NCI-H1092 treated with DMSO at 0.1 percent for 48 hours (cell line): ENCODE measurements at regions not wholly inside any gene's neighbourhood (a gene's known extent, or its start where the extent isn't known, plus 50 kb on each side); places are given as distances from the start of the nearest gene placed in this dataset.

ENCODE experiments used
- DNase-seq: peaks from one replicate; lab custom pipeline; 2025; lab: John Stamatoyannopoulos, UW

GRCh38 chr2:37544591-37545031 is 126.8 kb downstream of the CDC42EP3 start:
- DNase-seq: no peak

DNA sequence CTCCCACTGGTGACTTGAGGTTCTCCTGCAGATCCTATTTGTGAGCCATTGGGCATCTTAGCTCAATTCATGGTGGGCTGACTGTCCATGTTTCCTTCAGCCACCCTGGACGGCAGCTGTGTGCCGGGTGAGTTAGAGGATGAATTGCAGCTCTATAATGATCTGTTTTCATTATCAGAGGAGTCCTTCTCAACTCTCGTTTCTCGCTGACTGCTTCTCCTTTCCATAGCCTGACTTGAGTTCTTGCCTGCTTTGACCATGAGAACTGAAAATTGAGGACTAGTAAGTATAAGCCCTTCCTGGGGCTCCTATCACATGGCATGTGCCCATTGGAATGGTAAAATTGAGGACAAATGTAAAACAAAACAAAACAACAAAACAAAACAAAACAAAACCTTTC is 121.8 kb downstream of the CDC42EP3 start:
- DNase-seq: no peak

DNA sequence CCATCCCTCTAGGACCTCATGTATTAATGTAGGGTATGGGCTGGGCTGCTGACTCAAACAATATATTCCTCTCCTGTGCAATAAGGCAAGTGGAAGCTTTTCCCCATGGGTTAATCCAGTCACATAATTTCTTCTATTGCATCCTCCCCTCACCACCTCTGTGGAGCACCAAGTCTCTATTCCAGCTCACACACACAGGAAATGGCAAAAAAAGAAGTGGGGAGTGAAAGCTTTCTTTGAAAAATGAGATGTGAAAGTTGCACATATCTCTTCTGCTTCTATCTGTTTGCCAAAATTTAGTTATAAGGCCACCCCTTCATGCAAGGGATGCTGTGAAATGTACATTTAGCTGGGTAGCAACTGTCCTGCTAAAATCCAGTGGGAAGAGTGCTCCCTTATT is 121.3 kb downstream of the CDC42EP3 start:
- no peak for DNase-seq

DNA sequence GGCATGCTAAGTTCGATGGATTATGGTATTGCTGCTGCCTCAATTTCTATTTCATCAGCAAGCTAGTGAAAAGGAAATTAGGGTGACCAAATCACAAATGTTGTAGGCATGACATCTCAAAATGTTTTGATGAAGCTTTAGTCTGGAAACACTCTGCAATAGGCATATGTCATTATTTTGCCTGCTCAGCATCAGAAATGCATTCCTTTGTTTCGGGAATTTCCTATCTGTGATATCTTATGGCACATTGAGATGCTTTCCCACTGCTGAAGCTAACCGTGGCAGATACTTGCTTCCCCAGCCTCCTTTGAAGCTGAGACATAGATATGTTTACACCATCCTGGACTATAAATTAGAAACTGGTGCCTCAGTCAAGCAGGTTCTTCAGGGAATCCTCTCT is 119.7 kb downstream of the CDC42EP3 start:
- no peak for DNase-seq

DNA sequence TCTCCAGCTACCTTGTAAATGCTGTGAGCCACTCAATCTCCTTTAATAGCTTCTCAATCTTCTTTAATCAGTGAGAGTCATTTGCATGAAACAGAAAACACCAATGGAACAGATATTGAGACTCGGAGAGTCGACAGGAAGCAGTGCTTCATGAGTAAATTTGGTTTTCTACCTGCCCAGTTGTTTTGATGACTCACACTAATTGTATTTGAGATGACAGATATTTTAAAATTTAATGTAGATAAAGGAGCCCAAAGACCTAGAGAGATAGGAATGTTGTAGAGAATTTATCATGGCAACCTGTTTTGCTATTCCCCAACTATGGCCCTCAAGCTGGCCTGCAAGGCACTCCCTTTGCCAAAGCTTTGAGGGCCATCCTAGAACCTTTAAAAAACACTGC is 119.1 kb downstream of the CDC42EP3 start:
- no peak for DNase-seq

DNA sequence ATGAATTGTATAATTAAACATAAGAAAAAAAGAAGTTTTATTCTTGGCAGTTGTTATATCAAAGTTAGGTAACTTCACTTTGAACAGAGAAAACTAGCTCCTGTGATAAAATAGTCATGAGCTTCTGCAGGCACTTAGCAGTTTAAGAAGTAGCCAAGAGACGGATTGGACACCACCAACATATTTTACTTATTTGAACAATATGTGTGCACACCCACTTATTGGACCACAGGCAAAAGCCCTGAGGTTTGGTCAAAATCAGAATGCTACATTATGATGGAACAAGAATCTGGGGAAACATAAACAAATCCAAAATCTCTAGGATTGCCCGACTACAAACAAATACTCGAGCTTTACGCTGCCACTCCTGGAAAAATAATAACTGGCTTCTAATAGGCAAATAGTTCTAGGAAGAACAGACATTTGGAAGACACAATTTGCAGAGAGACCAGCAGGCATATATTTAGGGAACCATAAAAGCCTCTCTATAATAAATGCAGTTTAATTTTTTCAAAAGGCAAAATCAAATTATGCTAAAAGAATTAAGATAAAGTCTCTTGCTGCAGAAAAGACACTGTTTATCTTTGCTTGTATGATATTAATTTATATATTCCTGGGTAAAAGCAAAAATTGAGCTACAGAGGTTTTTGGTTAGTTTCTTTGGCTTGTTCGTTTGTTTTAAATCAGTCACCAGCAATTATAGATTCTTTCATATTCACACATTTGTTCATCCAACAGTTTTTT is 117.9 kb downstream of the CDC42EP3 start:
- DNase-seq: no peak

GRCh38 chr2:37554155-37554510 is 117.3 kb downstream of the CDC42EP3 start:
- no peak for DNase-seq

- no peak for DNase-seq
Observed at GRCh38 chr2:37554687-37555086, 116.8 kb downstream of the CDC42EP3 start.

DNA sequence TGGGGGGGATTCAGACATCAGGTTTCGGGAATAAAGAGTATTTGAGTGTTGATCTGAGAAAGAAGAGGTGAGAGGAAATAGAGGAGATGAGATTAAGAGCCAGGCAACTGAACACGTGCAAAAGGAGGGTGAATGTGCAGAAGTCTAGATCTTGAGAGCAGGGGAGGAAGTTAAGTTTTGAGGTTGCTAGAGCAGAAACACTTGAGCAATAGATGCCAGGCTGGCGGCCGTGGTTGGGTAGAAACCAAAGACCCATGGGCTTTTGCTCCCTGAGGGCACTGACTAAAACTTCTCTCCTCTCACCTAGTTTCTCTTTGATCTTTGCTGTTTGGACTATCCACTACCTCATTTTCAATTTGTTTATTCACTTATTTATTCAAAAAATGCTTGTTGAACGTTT is 116.0 kb downstream of the CDC42EP3 start:
- DNase-seq: no peak

DNA sequence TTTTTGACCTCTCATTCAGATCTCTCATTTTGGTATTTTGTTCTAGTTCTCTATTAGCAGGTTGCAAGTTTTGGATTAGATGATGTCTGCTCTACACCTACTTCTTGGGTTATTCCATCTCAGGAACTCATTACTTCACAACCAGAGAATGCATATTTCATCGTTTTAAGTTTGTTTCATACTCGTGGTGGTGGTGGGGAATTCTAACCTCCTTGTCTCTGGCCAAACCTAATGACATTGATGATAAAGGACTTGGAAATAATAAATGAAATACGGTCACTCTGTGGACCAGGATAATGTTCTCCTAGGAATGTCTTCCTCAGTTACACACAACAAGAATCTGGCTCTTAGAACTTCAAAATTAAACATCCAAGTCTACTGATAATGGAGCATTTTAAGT is 115.2 kb downstream of the CDC42EP3 start:
- no peak for DNase-seq

GRCh38 chr2:37558623-37559022 is 112.8 kb downstream of the CDC42EP3 start:
- no peak for DNase-seq

DNA sequence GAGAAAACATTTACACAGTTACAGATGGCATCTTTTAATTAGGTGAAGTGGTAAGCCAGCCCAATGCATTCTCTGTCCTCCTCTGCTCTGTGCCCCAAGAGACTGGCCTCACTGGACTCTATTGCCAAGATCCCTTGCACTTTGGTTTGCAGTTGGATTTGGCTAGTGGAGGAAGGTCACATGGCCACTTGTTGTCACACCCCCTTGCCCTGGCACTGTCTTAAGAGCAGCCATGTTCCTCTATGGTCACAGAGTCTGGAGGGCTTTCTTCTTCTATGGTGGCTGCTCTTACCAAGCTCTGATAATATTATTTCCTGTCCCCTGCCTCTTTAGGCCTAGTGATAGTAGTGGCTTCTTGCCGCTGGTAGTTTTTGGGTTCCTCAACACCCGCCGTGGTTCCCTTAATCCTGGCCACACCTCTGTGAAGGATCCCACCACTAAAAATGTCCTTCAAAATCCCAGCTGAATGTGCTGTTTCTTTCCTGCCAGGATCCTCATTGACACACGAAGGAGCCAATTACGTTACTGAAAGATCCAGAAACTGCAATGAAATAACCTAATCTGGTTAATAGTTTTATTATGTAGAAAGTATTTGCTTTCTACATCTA is 111.1 kb downstream of the CDC42EP3 start:
- DNase-seq: peak; percentile 60

- peak; percentile 8 for DNase-seq
Observed at GRCh38 chr2:37560863-37561614, 110.4 kb downstream of the CDC42EP3 start.

GRCh38 chr2:37561615-37562569 is 109.5 kb downstream of the CDC42EP3 start:
- DNase-seq: no peak

GRCh38 chr2:37563375-37564015 is 107.9 kb downstream of the CDC42EP3 start:
- no peak for DNase-seq

DNA sequence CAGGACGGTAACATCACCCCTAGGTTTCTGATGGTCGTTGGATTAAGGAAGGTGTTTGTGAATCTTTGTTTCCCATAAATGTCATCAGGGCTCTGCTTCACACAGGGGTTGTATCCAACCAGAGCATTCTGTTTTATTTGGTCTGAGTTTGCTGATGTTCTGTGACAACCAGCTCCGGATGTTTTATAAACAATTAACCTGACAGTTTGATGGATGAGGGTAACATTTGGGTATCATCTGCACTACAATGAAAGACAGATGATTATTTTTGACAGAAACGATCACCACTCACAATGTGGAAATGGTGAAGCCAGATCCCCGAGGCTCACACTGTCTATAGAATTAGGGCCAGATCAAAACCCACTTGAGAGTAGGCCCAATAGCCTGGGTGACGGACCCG is 107.1 kb downstream of the CDC42EP3 start:
- DNase-seq: no peak

- DNase-seq: no peak
Observed at GRCh38 chr2:37566517-37566981, 104.9 kb downstream of the CDC42EP3 start.

DNA sequence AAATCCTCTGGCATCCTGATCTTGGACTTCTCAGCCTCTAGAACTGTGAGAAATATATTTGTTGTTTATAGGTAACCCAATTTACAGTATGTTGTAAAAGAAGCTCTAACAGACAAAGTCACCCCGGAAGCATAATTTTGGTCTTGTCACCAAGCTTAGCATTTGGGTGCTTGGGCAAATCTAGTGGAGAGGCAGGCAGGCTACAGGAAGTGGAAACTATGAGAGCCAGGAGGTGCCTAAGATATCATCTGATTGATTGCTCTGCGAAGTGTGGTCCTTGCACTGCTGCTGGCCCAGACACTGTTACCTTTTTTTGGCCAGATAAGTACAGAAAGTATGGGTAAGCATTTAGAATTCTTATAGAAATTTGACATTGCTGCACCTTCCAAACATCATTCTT is 102.9 kb downstream of the CDC42EP3 start:
- no peak for DNase-seq

- no peak for DNase-seq
Observed at GRCh38 chr2:37569131-37569823, 102.2 kb downstream of the CDC42EP3 start.

DNA sequence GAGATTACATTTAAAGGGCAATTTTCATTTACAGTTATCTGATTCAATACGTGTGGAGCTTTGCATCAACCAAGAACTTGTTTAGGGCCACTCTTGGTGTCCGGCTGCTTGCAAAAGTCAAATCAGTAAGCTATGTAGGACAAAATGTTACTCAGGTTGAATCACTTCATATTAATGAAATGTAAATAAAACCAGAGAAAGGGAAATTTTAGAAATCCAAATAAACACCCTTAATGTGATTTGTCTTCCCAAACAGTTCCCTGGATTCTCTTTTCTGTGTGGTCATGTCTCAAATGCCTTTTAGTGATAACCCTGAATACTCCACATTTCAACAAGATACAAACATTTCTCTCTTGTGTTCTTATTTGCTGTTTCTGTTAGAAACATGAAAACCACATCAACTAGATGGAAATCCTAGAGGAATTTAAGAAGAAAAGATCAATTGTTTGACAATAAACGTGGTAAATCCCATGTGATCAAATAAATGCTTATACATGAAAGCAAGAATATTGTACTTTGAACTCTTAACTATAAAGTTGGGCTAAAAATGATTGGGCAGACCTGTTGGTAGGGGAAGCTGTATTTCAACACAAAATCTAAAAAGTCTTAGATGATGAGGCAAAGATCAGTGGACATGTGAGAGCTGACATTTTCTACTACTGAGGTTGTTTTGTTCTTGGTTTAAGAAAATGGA is 101.3 kb downstream of the CDC42EP3 start:
- DNase-seq: no peak
